A549 (cell line): ENCODE measurements at regions not wholly inside any gene's neighbourhood (a gene's known extent, or its start where the extent isn't known, plus 50 kb on each side); places are given as distances from the start of the nearest gene placed in this dataset.

Experiments
- ATAC-seq, 2 experiments: fragments of 200-7000 bp in 1 of 2; fragments of >200 bp in 1 of 2; cut with Nextera tagmentation in 1 of 2; cut with Tn5 transposase in 1 of 2; 3 replicates each; pipeline versions ENCODE4 v1.8.0 to v1.9.1; 2018 to 2020; ENCODE audit warnings: mild to moderate bottlenecking in 1 of 2, moderate library complexity in 1 of 2
- CTCF ChIA-PET: fragments of 300-600 bp; sonication (Branson Sonifier 250); formaldehyde crosslinking; extraction: SDS; loops from one replicate; lab custom pipeline; 2021; ENCODE audit warnings: antibody characterized with exemption, inconsistent platforms; lab: Yijun Ruan, JAX
- POLR2A ChIA-PET: fragments of 350-600 bp; formaldehyde crosslinking; extraction: SDS; loops from one replicate; lab custom pipeline; 2021; ENCODE audit warnings: antibody characterized with exemption, inconsistent platforms; lab: Yijun Ruan, JAX
- DNase-seq, 2 experiments: peaks; one replicate each; pipeline versions ENCODE4 v3.0.0 to v3.0.0-alpha.2; 2011 to 2016; ENCODE audit warnings: low read depth in 1 of 2, low spot score in 1 of 2
- FAIRE-seq: peaks from 2 replicates; lab custom pipeline; 2011; peaks lifted over from hg19 to GRCh38; lab: Jason Lieb, UNC
- H3K27ac ChIP-seq, 2 experiments: fragments of >200 bp; sonication (Bioruptor Twin); formaldehyde crosslinking; 3 replicates each; pipeline ENCODE4 v1.5.1; 2016 to 2017
- H3K4me1 ChIP-seq: fragments of >200 bp; sonication (Bioruptor Twin); formaldehyde crosslinking; 3 replicates; pipeline ENCODE4 v1.6.1; 2016
- H3K4me2 ChIP-seq: fragments of >200 bp; sonication (Bioruptor Twin); formaldehyde crosslinking; 3 replicates; pipeline ENCODE4 v1.6.1; 2016
- H3K4me3 ChIP-seq: fragments of >200 bp; sonication (Bioruptor Twin); formaldehyde crosslinking; 3 replicates; pipeline ENCODE4 v1.5.1; 2016
- H3K9me3 ChIP-seq: fragments of >200 bp; sonication (Bioruptor Twin); formaldehyde crosslinking; 3 replicates; pipeline ENCODE4 v1.6.1; 2016
- BHLHE40 ChIP-seq: IDR thresholded peaks from 2 replicates; pipeline ENCODE4 v1.6.1; 2012; ENCODE audit warnings: low read depth, low read length, inconsistent platforms
- CBX8 ChIP-seq: fragments of 200-600 bp; sonication (generic); IDR thresholded peaks from 2 replicates; pipeline ENCODE4 v1.6.1; 2016
- CEBPB ChIP-seq, 2 experiments: fragments of >200 bp in 1 of 2; sonication (Bioruptor Twin) in 1 of 2; formaldehyde crosslinking in 1 of 2; IDR thresholded peaks; 2 replicates each; pipeline ENCODE4 v1.6.1; 2012 to 2016
- CHD4 ChIP-seq: fragments of 200-600 bp; sonication (generic); IDR thresholded peaks from 2 replicates; pipeline ENCODE4 v1.6.1; 2016; ENCODE audit warnings: antibody characterized with exemption, mild to moderate bottlenecking, borderline replicate concordance
- EHMT2 ChIP-seq: fragments of 200-600 bp; sonication (generic); IDR thresholded peaks from 2 replicates; pipeline ENCODE4 v1.6.1; 2016; ENCODE audit warnings: antibody characterized with exemption, low read depth, mild to moderate bottlenecking, moderate library complexity
- FOSL2 ChIP-seq, 2 experiments: fragments of 450-650 bp in 1 of 2; fragments of >200 bp in 1 of 2; sonication (Bioruptor Twin) in 1 of 2; formaldehyde crosslinking; IDR thresholded peaks; 2 replicates each; pipeline versions ENCODE4 v1.5.0 to v1.6.1; 2016 to 2020; ENCODE audit warnings: mild to moderate bottlenecking in 1 of 2, moderate library complexity in 1 of 2
- FOXS1 ChIP-seq: fragments of 250-450 bp; sonication (Bioruptor Pico); IDR thresholded peaks from 2 replicates; pipeline ENCODE4 v1.5.0; 2020; ENCODE audit warnings: mild to moderate bottlenecking, moderate library complexity
- HEYL ChIP-seq: fragments of 250-450 bp; sonication (Bioruptor Pico); IDR thresholded peaks from 2 replicates; pipeline ENCODE4 v1.8.0; 2021; ENCODE audit warnings: mild to moderate bottlenecking, moderate library complexity
- HOXA7 ChIP-seq: fragments of 250-450 bp; sonication (Bioruptor Pico); IDR thresholded peaks from 2 replicates; pipeline ENCODE4 v1.5.0; 2020; ENCODE audit warnings: mild to moderate bottlenecking, moderate library complexity
- HOXB13 ChIP-seq: fragments of 250-450 bp; sonication (Bioruptor Pico); IDR thresholded peaks from 2 replicates; pipeline ENCODE4 v1.5.0; 2020; ENCODE audit warnings: low read depth, mild to moderate bottlenecking, moderate library complexity
- HOXB5 ChIP-seq: fragments of 250-450 bp; sonication (Bioruptor Pico); IDR thresholded peaks from 2 replicates; pipeline ENCODE4 v1.5.0; 2020; ENCODE audit warnings: mild to moderate bottlenecking, moderate library complexity
- JUN ChIP-seq, 2 experiments: fragments of >200 bp; sonication (Bioruptor Twin); formaldehyde crosslinking; IDR thresholded peaks; 2 replicates in 1 of 2; 3 replicates in 1 of 2; pipeline ENCODE4 v1.6.1; 2016 to 2017
- MAFK ChIP-seq: fragments of 450-650 bp; IDR thresholded peaks from 2 replicates; pipeline ENCODE4 v1.6.1; 2014; ENCODE audit not compliant: partially characterized antibody
- POLR2A ChIP-seq: IDR thresholded peaks from 2 replicates; pipeline ENCODE4 v1.6.1; 2012; ENCODE audit warnings: mild to moderate bottlenecking, low read length
- RCOR1 ChIP-seq: fragments of 150-350 bp; IDR thresholded peaks from 2 replicates; pipeline ENCODE4 v1.6.1; 2014; ENCODE audit warnings: antibody characterized with exemption, low read length, low read depth
- SREBF2 ChIP-seq: fragments of 450-650 bp; IDR thresholded peaks from 2 replicates; pipeline ENCODE4 v1.6.1; 2014; ENCODE audit warnings: mild to moderate bottlenecking, moderate library complexity
- ZC3H11A ChIP-seq: fragments of 450-650 bp; IDR thresholded peaks from 2 replicates; pipeline ENCODE4 v1.6.1; 2014; ENCODE audit warnings: antibody characterized with exemption, mild to moderate bottlenecking
- ZSCAN20 ChIP-seq: fragments of 250-450 bp; sonication (Bioruptor Pico); IDR thresholded peaks from 2 replicates; pipeline ENCODE4 v1.8.0; 2022; ENCODE audit warnings: mild to moderate bottlenecking, moderate library complexity
- WGBS: methylation state at CpG from one replicate; pipeline ENCODE4 v1.1.6; 2017; ENCODE audit errors: missing lambda C conversion rate; 5-methylcytosine and 5-hydroxymethylcytosine counted together
- TF ChIP-seq, protein P1 (sequence below): fragments of >200 bp; sonication (Bioruptor Twin); formaldehyde crosslinking; IDR thresholded peaks from 3 replicates; pipeline ENCODE4 v1.5.1; 2016
- TF ChIP-seq, protein P2 (sequence below): fragments of 150-350 bp; IDR thresholded peaks from 2 replicates; pipeline ENCODE4 v1.6.1; 2014; ENCODE audit warnings: low read depth, mild to moderate bottlenecking, low read length
- TF ChIP-seq, protein P3 (sequence below): fragments of 250-450 bp; sonication (Bioruptor Pico); IDR thresholded peaks from 2 replicates; pipeline ENCODE4 v1.5.0; 2020; ENCODE audit warnings: low read depth, mild to moderate bottlenecking, moderate library complexity
- TF ChIP-seq, protein P4 (sequence below): IDR thresholded peaks from 2 replicates; pipeline ENCODE4 v1.6.1; 2012; ENCODE audit warnings: low read depth, borderline replicate concordance

DNA sequence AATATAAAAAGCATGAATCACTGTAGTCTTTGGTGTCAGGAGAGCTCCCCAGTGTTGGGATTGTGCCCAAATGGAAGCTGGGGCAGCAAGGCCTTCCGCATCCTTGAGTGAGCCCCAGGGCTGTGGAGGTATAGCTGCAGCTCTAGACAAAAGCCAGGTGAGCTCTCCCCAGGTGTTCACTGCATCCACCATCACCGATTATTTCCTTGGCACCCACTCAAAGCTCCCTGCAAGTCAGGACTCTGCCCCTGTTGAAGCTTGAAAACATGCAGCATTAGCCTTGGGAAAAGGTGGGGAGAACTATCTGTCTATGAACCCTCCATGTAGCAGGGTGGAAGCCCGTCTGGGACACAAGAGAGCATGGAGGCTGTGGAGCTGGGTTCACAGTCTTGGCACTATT is 228.8 kb downstream of the BMP7 start:
- Histone ChIP-seq H3K4me2 (no peak overlapping the region), H3K27ac (no peak overlapping the region), H3K4me1 (peaks cover 8% of the 10 kb centered on the region; the same call in 2 of the 3 replicates), H3K4me3 (no peak overlapping the region), H3K9me3 (0 out of 3 replicates have a peak, but pooled peaks cover 3% of the 10 kb centered on the region)
- ATAC-seq (no peak), DNase-seq (no peak), FAIRE-seq (no peak)
- TF ChIP-seq, protein P1, sequence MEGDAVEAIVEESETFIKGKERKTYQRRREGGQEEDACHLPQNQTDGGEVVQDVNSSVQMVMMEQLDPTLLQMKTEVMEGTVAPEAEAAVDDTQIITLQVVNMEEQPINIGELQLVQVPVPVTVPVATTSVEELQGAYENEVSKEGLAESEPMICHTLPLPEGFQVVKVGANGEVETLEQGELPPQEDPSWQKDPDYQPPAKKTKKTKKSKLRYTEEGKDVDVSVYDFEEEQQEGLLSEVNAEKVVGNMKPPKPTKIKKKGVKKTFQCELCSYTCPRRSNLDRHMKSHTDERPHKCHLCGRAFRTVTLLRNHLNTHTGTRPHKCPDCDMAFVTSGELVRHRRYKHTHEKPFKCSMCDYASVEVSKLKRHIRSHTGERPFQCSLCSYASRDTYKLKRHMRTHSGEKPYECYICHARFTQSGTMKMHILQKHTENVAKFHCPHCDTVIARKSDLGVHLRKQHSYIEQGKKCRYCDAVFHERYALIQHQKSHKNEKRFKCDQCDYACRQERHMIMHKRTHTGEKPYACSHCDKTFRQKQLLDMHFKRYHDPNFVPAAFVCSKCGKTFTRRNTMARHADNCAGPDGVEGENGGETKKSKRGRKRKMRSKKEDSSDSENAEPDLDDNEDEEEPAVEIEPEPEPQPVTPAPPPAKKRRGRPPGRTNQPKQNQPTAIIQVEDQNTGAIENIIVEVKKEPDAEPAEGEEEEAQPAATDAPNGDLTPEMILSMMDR = no peak
- TF ChIP-seq FOXS1 (CRISPR knock-in tag) = no peak
- no peak for TF ChIP-seq POLR2A
- TF ChIP-seq HOXA7 (CRISPR knock-in tag) = no peak
- TF ChIP-seq ZSCAN20 (CRISPR knock-in tag) = no peak
- TF ChIP-seq CEBPB (IDR thresholded peaks at IDR 0.05) = no peak
- TF ChIP-seq, protein P2, sequence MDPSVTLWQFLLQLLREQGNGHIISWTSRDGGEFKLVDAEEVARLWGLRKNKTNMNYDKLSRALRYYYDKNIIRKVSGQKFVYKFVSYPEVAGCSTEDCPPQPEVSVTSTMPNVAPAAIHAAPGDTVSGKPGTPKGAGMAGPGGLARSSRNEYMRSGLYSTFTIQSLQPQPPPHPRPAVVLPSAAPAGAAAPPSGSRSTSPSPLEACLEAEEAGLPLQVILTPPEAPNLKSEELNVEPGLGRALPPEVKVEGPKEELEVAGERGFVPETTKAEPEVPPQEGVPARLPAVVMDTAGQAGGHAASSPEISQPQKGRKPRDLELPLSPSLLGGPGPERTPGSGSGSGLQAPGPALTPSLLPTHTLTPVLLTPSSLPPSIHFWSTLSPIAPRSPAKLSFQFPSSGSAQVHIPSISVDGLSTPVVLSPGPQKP = no peak
- CTCF ChIA-PET = interaction anchor here (0.9 to 1.7 kb wide), 5 partner anchors 9 to 487 kb away, joined by 3 to 7 read pairs (median 4); no protein-coding TSS in a partner anchor
- 37% methylated on average over 3 of the region's 3 CpGs for WGBS
- POLR2A ChIA-PET = no interaction called here

DNA sequence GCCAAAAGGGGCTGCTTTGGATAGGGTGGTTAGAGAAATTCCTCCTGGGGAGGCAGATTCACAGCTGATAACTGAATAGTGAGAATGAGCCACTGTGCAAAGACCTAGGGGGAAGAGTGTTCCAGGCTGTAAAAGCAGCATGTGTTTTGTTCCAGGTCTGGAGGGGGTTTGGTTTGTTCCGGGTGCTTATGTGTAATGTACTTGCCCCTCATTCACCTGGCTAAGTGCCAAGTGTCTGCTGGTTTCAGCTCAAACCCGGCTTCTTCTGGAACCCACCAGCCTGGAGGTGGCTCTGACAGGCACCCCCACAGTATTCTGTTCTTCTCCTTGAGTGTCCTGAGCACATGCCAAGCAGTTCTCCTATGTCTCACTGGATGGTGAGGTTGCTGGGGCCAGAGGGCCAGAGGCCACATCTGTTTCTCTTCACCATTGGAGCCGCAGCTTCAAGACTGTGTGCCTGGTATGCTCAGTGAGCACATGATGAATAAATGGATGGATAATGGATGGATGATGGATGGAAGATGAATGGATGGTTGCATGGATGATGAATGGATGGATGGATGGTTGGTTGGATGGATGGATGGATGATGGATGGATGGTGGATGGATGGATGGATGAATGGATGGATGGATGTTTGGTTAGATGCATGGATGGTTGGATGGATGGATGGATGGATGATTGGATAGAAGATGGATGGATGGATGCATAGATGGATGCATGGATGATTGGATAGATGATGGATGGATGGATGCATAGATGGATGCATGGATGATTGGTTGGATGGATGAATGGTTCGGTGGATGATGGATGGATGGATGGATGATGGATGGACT is 227.6 kb downstream of the BMP7 start:
- Histone ChIP-seq H3K9me3 (0 out of 3 replicates have a peak, but pooled peaks cover 3% of the 10 kb centered on the region), H3K4me1 (peaks cover 8% of the 10 kb centered on the region; the same call in 2 of the 3 replicates), H3K4me3 (no peak overlapping the region), H3K4me2 (no peak overlapping the region), H3K27ac (no peak overlapping the region)
- 25% methylated on average over 4 of the region's 4 CpGs for whole genome bisulfite sequencing
- ChIA-PET CTCF (interaction anchor here (0.6 to 1.7 kb wide), 7 partner anchors 8 to 488 kb away, joined by 3 to 7 read pairs (median 4); no protein-coding TSS in a partner anchor), POLR2A (no interaction called here)
- TF ChIP-seq BHLHE40 (no peak), EHMT2 (0 out of 2 replicates have a peak, but pooled peaks have one; percentile 23)
- FAIRE-seq = no peak
- no peak for DNase-seq
- ATAC-seq = no peak

DNA sequence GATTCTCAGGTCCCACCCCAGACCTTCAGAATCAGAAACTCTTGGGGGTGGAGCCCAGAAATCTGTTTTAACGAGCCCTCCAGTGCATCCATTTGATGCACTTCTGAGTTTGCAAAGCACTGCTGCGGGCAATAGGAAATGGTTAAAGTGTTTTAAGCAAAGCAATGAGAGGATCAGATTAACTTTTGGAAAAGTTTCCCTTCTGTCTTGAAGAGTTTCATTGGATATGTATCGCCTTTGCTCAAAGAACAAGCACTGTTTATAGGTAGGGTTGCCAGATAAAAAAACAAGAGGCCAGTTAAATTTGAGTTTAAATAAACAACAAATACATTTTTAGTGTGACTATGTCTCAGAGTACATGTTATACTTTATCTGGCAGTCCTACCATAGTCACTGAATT is 226.0 kb downstream of the BMP7 start:
- no peak for DNase-seq
- ATAC-seq = no peak
- 90% methylated on average over 3 of the region's 3 CpGs for WGBS
- H3K4me2 ChIP-seq = 0 out of 3 replicates have a peak overlapping the region, but pooled peaks have one; percentile 10
- no peak overlapping the region for H3K4me3 ChIP-seq
- no peak overlapping the region for H3K27ac ChIP-seq
- no peaks in the 10 kb centered on the region for H3K9me3 ChIP-seq
- peaks cover 8% of the 10 kb centered on the region; the same call in 2 of the 3 replicates for H3K4me1 ChIP-seq
- POLR2A ChIA-PET = no interaction called here
- FAIRE-seq = no peak
- CTCF ChIA-PET = interaction anchor here (1.2 to 2.3 kb wide), 3 partner anchors 33 to 490 kb away, joined by 3 to 5 read pairs (median 3); no protein-coding TSS in a partner anchor
- TF ChIP-seq HOXB13 (CRISPR knock-in tag) (no peak), HEYL (CRISPR knock-in tag) (no peak), EHMT2 (no peak), MAFK (no peak), FOXS1 (CRISPR knock-in tag) (no peak), RCOR1 (no peak), CBX8 (no peak), FOSL2 (IDR thresholded peaks at IDR 0.05) (no peak), FOSL2 (CRISPR knock-in tag; IDR thresholded peaks at IDR 0.05) (no peak), ZC3H11A (no peak), SREBF2 (no peak), HOXB5 (CRISPR knock-in tag) (no peak), JUN (IDR thresholded peaks at IDR 0.05) (no peak), CHD4 (no peak)
- TF ChIP-seq, protein P1 = no peak
- TF ChIP-seq, protein P3, sequence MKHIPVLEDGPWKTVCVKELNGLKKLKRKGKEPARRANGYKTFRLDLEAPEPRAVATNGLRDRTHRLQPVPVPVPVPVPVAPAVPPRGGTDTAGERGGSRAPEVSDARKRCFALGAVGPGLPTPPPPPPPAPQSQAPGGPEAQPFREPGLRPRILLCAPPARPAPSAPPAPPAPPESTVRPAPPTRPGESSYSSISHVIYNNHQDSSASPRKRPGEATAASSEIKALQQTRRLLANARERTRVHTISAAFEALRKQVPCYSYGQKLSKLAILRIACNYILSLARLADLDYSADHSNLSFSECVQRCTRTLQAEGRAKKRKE (CRISPR knock-in tag) = no peak
- TF ChIP-seq, protein P2 = no peak
- TF ChIP-seq, protein P4, sequence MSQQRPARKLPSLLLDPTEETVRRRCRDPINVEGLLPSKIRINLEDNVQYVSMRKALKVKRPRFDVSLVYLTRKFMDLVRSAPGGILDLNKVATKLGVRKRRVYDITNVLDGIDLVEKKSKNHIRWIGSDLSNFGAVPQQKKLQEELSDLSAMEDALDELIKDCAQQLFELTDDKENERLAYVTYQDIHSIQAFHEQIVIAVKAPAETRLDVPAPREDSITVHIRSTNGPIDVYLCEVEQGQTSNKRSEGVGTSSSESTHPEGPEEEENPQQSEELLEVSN = no peak
